Urothelium cell line (cell line): ENCODE measurements at regions not wholly inside any gene's neighbourhood (a gene's known extent, or its start where the extent isn't known, plus 50 kb on each side); places are given as distances from the start of the nearest gene placed in this dataset.

ENCODE experiments used
- DNase-seq: peaks from one replicate; pipeline ENCODE4 v3.0.0; 2011; ENCODE audit warnings: low spot score, mixed read lengths
- FAIRE-seq: peaks from 2 replicates; lab custom pipeline; 2011; peaks lifted over from hg19 to GRCh38; lab: Jason Lieb, UNC

GRCh38 chr5:124477577-124477976 is 268.9 kb downstream of the ZNF608 start:
- FAIRE-seq: no peak
- DNase-seq: no peak

- FAIRE-seq: no peak
- no peak for DNase-seq
Measured at GRCh38 chr5:124477062-124477461, 269.4 kb downstream of the ZNF608 start.

GRCh38 chr5:124474528-124475215 is 271.8 kb downstream of the ZNF608 start:
- DNase-seq (no peak), FAIRE-seq (no peak)

GRCh38 chr5:124468671-124469411 is 277.6 kb downstream of the ZNF608 start:
- FAIRE-seq (no peak), DNase-seq (no peak)

GRCh38 chr5:124467745-124468144 is 278.7 kb downstream of the ZNF608 start:
- no peak for DNase-seq

GRCh38 chr5:124466011-124466410 is 280.4 kb downstream of the ZNF608 start:
- FAIRE-seq: no peak
- DNase-seq: no peak

More at GRCh38 chr5:124467745-124468144, 278.7 kb downstream of the ZNF608 start:
- FAIRE-seq: no peak

GRCh38 chr5:124463851-124464250 is 282.6 kb downstream of the ZNF608 start:
- FAIRE-seq: no peak

GRCh38 chr5:124462751-124463150 is 283.7 kb downstream of the ZNF608 start:
- DNase-seq: no peak
- FAIRE-seq: no peak

More at GRCh38 chr5:124463851-124464250, 282.6 kb downstream of the ZNF608 start:
- DNase-seq: no peak

- FAIRE-seq (no peak), DNase-seq (no peak)
Measured at GRCh38 chr5:124461941-124462340, 284.5 kb downstream of the ZNF608 start.

GRCh38 chr5:124461157-124461556 is 285.3 kb downstream of the ZNF608 start:
- no peak for FAIRE-seq
- no peak for DNase-seq

- no peak for DNase-seq
- FAIRE-seq: no peak
Measured at GRCh38 chr5:124460642-124461041, 285.8 kb downstream of the ZNF608 start.

GRCh38 chr5:124459984-124460383 is 286.5 kb downstream of the ZNF608 start:
- FAIRE-seq: no peak
- no peak for DNase-seq

GRCh38 chr5:124457901-124458300 is 288.5 kb downstream of the ZNF608 start:
- DNase-seq (no peak), FAIRE-seq (no peak)

GRCh38 chr5:124457101-124457500 is 289.3 kb downstream of the ZNF608 start:
- DNase-seq (no peak), FAIRE-seq (no peak)

- FAIRE-seq (no peak), DNase-seq (no peak)
Measured at GRCh38 chr5:124456249-124456648, 290.2 kb downstream of the ZNF608 start.

GRCh38 chr5:124454081-124454480 is 292.4 kb downstream of the ZNF608 start:
- FAIRE-seq (no peak), DNase-seq (no peak)

- peak; percentile 15 for DNase-seq
- FAIRE-seq: no peak
Measured at GRCh38 chr5:124453221-124454051, 293.0 kb downstream of the ZNF608 start.

- DNase-seq: no peak
- no peak for FAIRE-seq
Measured at GRCh38 chr5:124452412-124452811, 294.0 kb downstream of the ZNF608 start.

- no peak for FAIRE-seq
- DNase-seq: no peak
Measured at GRCh38 chr5:124451721-124452383, 294.6 kb downstream of the ZNF608 start.

- FAIRE-seq: no peak
- DNase-seq: no peak
Measured at GRCh38 chr5:124446120-124446519, 300.3 kb downstream of the ZNF608 start.

GRCh38 chr5:124445070-124445619 is 301.3 kb downstream of the ZNF608 start:
- DNase-seq (no peak), FAIRE-seq (no peak)
